H1 (cell line): ENCODE measurements at regions not wholly inside any gene's neighbourhood (a gene's known extent, or its start where the extent isn't known, plus 50 kb on each side); places are given as distances from the start of the nearest gene placed in this dataset.

Experiments used
- CTCF ChIA-PET: fragments of 300-600 bp; sonication (Branson Sonifier 250); formaldehyde crosslinking; loops from one replicate; lab custom pipeline; 2021; ENCODE audit not compliant: partially characterized antibody; lab: Charles Lee
- POLR2A ChIA-PET: fragments of 300-600 bp; sonication (Branson Sonifier 250); formaldehyde crosslinking; loops from one replicate; lab custom pipeline; 2021; ENCODE audit warnings: inconsistent platforms; ENCODE audit not compliant: partially characterized antibody; lab: Charles Lee
- DNase-seq, 2 experiments: peaks; one replicate each; pipeline versions ENCODE4 v3.0.0 to v3.0.0-alpha.2; 2010 to 2022; ENCODE audit warnings: low spot score in 2 of 2, low read depth in 1 of 2, mixed read lengths in 1 of 2
- FAIRE-seq: peaks from 2 replicates; lab custom pipeline; 2011; peaks lifted over from hg19 to GRCh38; lab: Jason Lieb, UNC
- H2AFZ ChIP-seq: 2 replicates; pipeline ENCODE4 v1.8.1; 2012; ENCODE audit warnings: low read length, inconsistent platforms
- H2AK5ac ChIP-seq: 2 replicates; pipeline ENCODE4 v1.6.1; 2013; ENCODE audit warnings: low read depth, low read length
- H2BK120ac ChIP-seq: replicated peaks from 2 replicates; pipeline ENCODE3; 2013; ENCODE audit warnings: low read depth, low read length, inconsistent platforms
- H2BK12ac ChIP-seq: 2 replicates; pipeline ENCODE4 v1.6.1; 2013; ENCODE audit warnings: low read depth, low read length
- H2BK15ac ChIP-seq: 2 replicates; pipeline ENCODE4 v1.6.1; 2013; ENCODE audit warnings: low read length
- H2BK20ac ChIP-seq: 2 replicates; pipeline ENCODE4 v1.6.1; 2013; ENCODE audit warnings: low read length
- H2BK5ac ChIP-seq: 2 replicates; pipeline ENCODE4 v1.6.1; 2013; ENCODE audit warnings: low read depth, low read length
- H3K14ac ChIP-seq: 2 replicates; pipeline ENCODE4 v1.6.1; 2013; ENCODE audit warnings: inconsistent platforms; ENCODE audit not compliant: insufficient read length
- H3K18ac ChIP-seq: 2 replicates; pipeline ENCODE4 v1.6.1; 2013; ENCODE audit warnings: low read length; ENCODE audit errors: extremely low read depth
- H3K23ac ChIP-seq: 2 replicates; pipeline ENCODE4 v1.6.1; 2013; ENCODE audit warnings: inconsistent platforms; ENCODE audit not compliant: insufficient read length
- H3K23me2 ChIP-seq: 2 replicates; pipeline ENCODE4 v1.6.1; 2013; ENCODE audit warnings: low read depth, low read length
- H3K27ac ChIP-seq: 2 replicates; pipeline ENCODE4 v1.6.1; 2011; ENCODE audit warnings: low read depth, low read length, inconsistent platforms
- H3K27me3 ChIP-seq, 4 experiments: replicated peaks in 1 of 4; 1 replicate in 1 of 4; 2 replicates in 3 of 4; pipeline versions ENCODE4 v1.6.1 to v1.8.1; 2011 to 2013; ENCODE audit warnings: low read length in 3 of 4, mild to moderate bottlenecking in 3 of 4, inconsistent platforms in 2 of 4, mixed read lengths in 2 of 4, moderate library complexity in 1 of 4; ENCODE audit not compliant: control insufficient read depth in 3 of 4, insufficient read depth in 3 of 4; ENCODE audit errors: extremely low read depth in 1 of 4
- H3K36me3 ChIP-seq, 4 experiments: 2 replicates each; pipeline versions ENCODE4 v1.6.1 to v1.8.1; 2011 to 2013; ENCODE audit warnings: mild to moderate bottlenecking in 4 of 4, low read length in 3 of 4, moderate library complexity in 2 of 4, control low read depth in 1 of 4, inconsistent platforms in 1 of 4; ENCODE audit not compliant: insufficient read depth in 4 of 4, control insufficient read depth in 2 of 4
- H3K4ac ChIP-seq: replicated peaks from 2 replicates; pipeline ENCODE3; 2013; ENCODE audit warnings: low read length, low read depth, mixed read lengths, inconsistent platforms; ENCODE audit not compliant: insufficient read length
- H3K4me1 ChIP-seq, 4 experiments: replicated peaks in 1 of 4; 1 replicate in 1 of 4; 2 replicates in 3 of 4; pipeline versions ENCODE4 v1.6.1 to v1.8.1; 2011 to 2013; ENCODE audit warnings: low read length in 3 of 4, inconsistent platforms in 2 of 4, mixed read lengths in 1 of 4; ENCODE audit not compliant: insufficient read depth in 4 of 4, control insufficient read depth in 3 of 4
- H3K4me2 ChIP-seq, 2 experiments: 2 replicates each; pipeline versions ENCODE4 v1.6.1 to v1.8.1; 2011 to 2013; ENCODE audit warnings: low read depth in 2 of 2, low read length in 2 of 2, control low read depth in 1 of 2, inconsistent platforms in 1 of 2, mild to moderate bottlenecking in 1 of 2; ENCODE audit not compliant: insufficient read depth in 1 of 2
- H3K4me3 ChIP-seq, 4 experiments: fragments of 200-600, 300-600 bp in 1 of 4; sonication (generic), shearing (Covaris generic), sonication (Bioruptor Twin) in 1 of 4; 2 replicates each; pipeline versions ENCODE4 v1.5.1 to v1.8.1; 2011 to 2016; ENCODE audit warnings: low read length in 4 of 4, low read depth in 3 of 4, control low read depth in 2 of 4, inconsistent platforms in 2 of 4, mild to moderate bottlenecking in 2 of 4, mixed read lengths in 1 of 4, moderate library complexity in 1 of 4; ENCODE audit not compliant: insufficient read depth in 2 of 4; ENCODE audit errors: extremely low read depth in 1 of 4
- H3K56ac ChIP-seq: replicated peaks from 2 replicates; pipeline ENCODE3; 2013; ENCODE audit warnings: low read depth, mild to moderate bottlenecking, mixed read lengths, low read length, inconsistent platforms; ENCODE audit not compliant: insufficient read length
- H3K79me1 ChIP-seq: 2 replicates; pipeline ENCODE4 v1.6.1; 2013; ENCODE audit warnings: low read depth, low read length, control low read depth
- H3K79me2 ChIP-seq, 2 experiments: 2 replicates each; pipeline versions ENCODE4 v1.6.1 to v1.8.1; 2012 to 2013; ENCODE audit warnings: low read length in 2 of 2, mild to moderate bottlenecking in 2 of 2, inconsistent platforms in 1 of 2; ENCODE audit not compliant: insufficient read depth in 2 of 2, control insufficient read depth in 1 of 2
- H3K9ac ChIP-seq, 4 experiments: replicated peaks in 1 of 4; 1 replicate in 1 of 4; 2 replicates in 3 of 4; pipeline versions ENCODE4 v1.6.1 to v1.8.1; 2011 to 2013; ENCODE audit warnings: low read depth in 3 of 4, low read length in 3 of 4, control low read depth in 2 of 4, mild to moderate bottlenecking in 2 of 4, moderate library complexity in 2 of 4, inconsistent platforms in 1 of 4; ENCODE audit errors: extremely low read depth in 1 of 4
- H3K9me3 ChIP-seq, 2 experiments: 2 replicates each; pipeline versions ENCODE4 v1.6.1 to v1.8.1; 2012 to 2013; ENCODE audit warnings: mild to moderate bottlenecking in 2 of 2, moderate library complexity in 2 of 2, control low read depth in 1 of 2, inconsistent platforms in 1 of 2, low read depth in 1 of 2, low read length in 1 of 2, mixed read lengths in 1 of 2; ENCODE audit not compliant: insufficient read depth in 2 of 2
- H4K20me1 ChIP-seq, 2 experiments: replicated peaks in 1 of 2; 2 replicates each; pipeline versions ENCODE3 to v1.8.1; 2011 to 2013; ENCODE audit warnings: inconsistent platforms in 2 of 2, low read length in 2 of 2, mild to moderate bottlenecking in 1 of 2; ENCODE audit not compliant: insufficient read depth in 2 of 2, control insufficient read depth in 1 of 2
- H4K5ac ChIP-seq: 2 replicates; pipeline ENCODE4 v1.6.1; 2013; ENCODE audit warnings: low read length, low read depth, mixed read lengths, inconsistent platforms; ENCODE audit not compliant: insufficient read length
- H4K8ac ChIP-seq: 2 replicates; pipeline ENCODE4 v1.8.0; 2013; ENCODE audit warnings: mild to moderate bottlenecking, moderate library complexity, low read length, inconsistent platforms; ENCODE audit not compliant: insufficient read depth; ENCODE audit errors: extremely low read depth
- H4K91ac ChIP-seq: replicated peaks from 2 replicates; pipeline ENCODE3; 2013; ENCODE audit warnings: low read length, mixed read lengths, inconsistent platforms; ENCODE audit not compliant: insufficient read length
- CBX8 ChIP-seq: fragments of 300-800, 300-1000 bp; sonication (generic); IDR thresholded peaks from 2 replicates; pipeline ENCODE4 v1.7.1; 2016; ENCODE audit warnings: low read depth, low read length, borderline replicate concordance
- HDAC6 ChIP-seq: IDR thresholded peaks from one replicate; pipeline ENCODE4 v1.7.1; 2012; ENCODE audit warnings: low read depth, mild to moderate bottlenecking, inconsistent platforms, low read length, moderate library complexity
- KDM4A ChIP-seq: IDR thresholded peaks from one replicate; pipeline ENCODE4 v1.7.1; 2012; ENCODE audit warnings: low read depth, mild to moderate bottlenecking, moderate library complexity, low read length, inconsistent platforms; ENCODE audit not compliant: severe bottlenecking
- MAFK ChIP-seq: IDR thresholded peaks from 2 replicates; pipeline ENCODE4 v1.6.1; 2012; ENCODE audit warnings: low read depth, mild to moderate bottlenecking, improper control_type of control experiment, low read length
- POU5F1 ChIP-seq: IDR thresholded peaks from 2 replicates; pipeline ENCODE4 v1.6.1; 2011; ENCODE audit warnings: low read depth, mild to moderate bottlenecking, low read length, moderate library complexity
- RAD21 ChIP-seq, 2 experiments: IDR thresholded peaks in 1 of 2; conservative IDR thresholded peaks in 1 of 2; 2 replicates each; pipeline ENCODE4 v1.6.1; 2011; ENCODE audit warnings: low read depth in 2 of 2, low read length in 2 of 2, improper control_type of control experiment in 1 of 2, inconsistent platforms in 1 of 2, mild to moderate bottlenecking in 1 of 2, moderate library complexity in 1 of 2
- RFX5 ChIP-seq: IDR thresholded peaks from 2 replicates; pipeline ENCODE4 v1.6.1; 2011; ENCODE audit warnings: low read depth, low read length, improper control_type of control experiment, borderline replicate concordance
- RNF2 ChIP-seq: fragments of 200-900, 300-1000 bp; sonication (generic); IDR thresholded peaks from 2 replicates; pipeline ENCODE4 v1.7.1; 2016; ENCODE audit warnings: borderline replicate concordance, low read depth, mild to moderate bottlenecking, antibody characterized with exemption, low read length; ENCODE audit not compliant: poor library complexity, severe bottlenecking; ENCODE audit errors: missing control alignments
- RXRA ChIP-seq: IDR thresholded peaks from 2 replicates; pipeline ENCODE4 v1.6.1; 2011; ENCODE audit warnings: low read depth, mild to moderate bottlenecking, low read length, moderate library complexity; ENCODE audit not compliant: insufficient read depth
- SAP30 ChIP-seq: fragments of 300-600 bp; sonication (generic); IDR thresholded peaks from 2 replicates; pipeline ENCODE4 v1.7.1; 2012; ENCODE audit warnings: low read length, moderate library complexity, mild to moderate bottlenecking, inconsistent platforms; ENCODE audit not compliant: insufficient read depth, insufficient replicate concordance
- SIN3A ChIP-seq, 2 experiments: IDR thresholded peaks in 1 of 2; conservative IDR thresholded peaks in 1 of 2; 2 replicates each; pipeline ENCODE4 v1.6.1; 2011 to 2012; ENCODE audit warnings: low read length in 2 of 2, improper control_type of control experiment in 1 of 2, low read depth in 1 of 2, mild to moderate bottlenecking in 1 of 2
- SIRT6 ChIP-seq: IDR thresholded peaks from one replicate; pipeline ENCODE4 v1.7.1; 2012; ENCODE audit warnings: low read length, inconsistent platforms
- SIX5 ChIP-seq: IDR thresholded peaks from 2 replicates; pipeline ENCODE4 v1.6.1; 2011; ENCODE audit warnings: mild to moderate bottlenecking, low read depth, low read length
- SP2 ChIP-seq: IDR thresholded peaks from 2 replicates; pipeline ENCODE4 v1.6.1; 2012; ENCODE audit warnings: mild to moderate bottlenecking, low read length, inconsistent platforms
- WGBS, 2 experiments: shearing (Covaris generic) in 1 of 2; methylation state at CpG; one replicate each; pipeline versions ENCODE4 v1.1.6 to v1.1.7; 2013 to 2015; ENCODE audit warnings: low lambda C conversion rate in 2 of 2, mixed read lengths in 2 of 2, inconsistent platforms in 1 of 2, low coverage in 1 of 2, missing lambda C conversion rate in 1 of 2; ENCODE audit not compliant: insufficient replicate concordance in 2 of 2, insufficient coverage in 1 of 2, insufficient read length in 1 of 2; ENCODE audit errors: extremely low coverage in 1 of 2, missing lambda C conversion rate in 1 of 2; 5-methylcytosine and 5-hydroxymethylcytosine counted together

DNA sequence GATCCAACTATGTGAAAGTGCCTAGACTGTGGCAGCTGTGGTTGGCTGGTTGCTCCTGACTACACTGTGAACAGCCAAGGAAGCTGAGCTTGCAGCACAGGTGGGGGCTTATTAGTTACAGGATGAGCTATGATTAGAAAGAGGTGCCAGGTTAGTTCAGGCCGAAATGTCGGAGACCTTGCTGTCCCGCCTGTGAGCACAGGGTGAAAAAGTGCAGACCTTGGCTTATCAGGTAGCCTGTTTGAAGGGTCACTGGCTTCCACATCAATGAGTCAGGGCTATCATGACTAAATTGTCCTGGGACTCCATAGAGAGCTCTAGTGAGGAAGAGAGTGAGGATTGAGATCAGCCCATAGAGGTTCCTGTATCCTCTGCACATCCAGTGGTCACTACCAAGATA, 114.3 kb upstream of the PLPPR1 start:
- H2BK20ac ChIP-seq, result no peak overlapping the region
- H3K36me3 ChIP-seq, result no peaks in the 10 kb centered on the region
- H4K8ac ChIP-seq, result no peak overlapping the region
- 0 out of 7 replicates have a peak, but pooled peaks cover 0 to 2% (median 0%) of the 10 kb centered on the region in 4 experiments for H3K4me1 ChIP-seq
- H3K4ac ChIP-seq, result no peak overlapping the region
- no peak overlapping the region for H3K23ac ChIP-seq
- H3K23me2 ChIP-seq, result no peaks in the 10 kb centered on the region
- no peak overlapping the region for H2BK120ac ChIP-seq
- H4K91ac ChIP-seq, result no peak overlapping the region
- H2AK5ac ChIP-seq, result no peak overlapping the region
- H3K9me3 ChIP-seq, result no peaks in the 10 kb centered on the region
- no peak overlapping the region for H2BK15ac ChIP-seq
- H4K20me1 ChIP-seq, result no peaks in the 10 kb centered on the region
- H4K5ac ChIP-seq, result no peak overlapping the region
- no peak overlapping the region for H3K18ac ChIP-seq
- ChIA-PET POLR2A (no interaction called here), CTCF (interaction anchor here (0.9 to 1.3 kb wide), 2 partner anchors 100 to 398 kb away, joined by 3 read pairs; no protein-coding TSS in a partner anchor)
- 91% methylated on average over 3 of the region's 3 CpGs; no CpG with 5 or more reads in 1 of the 2 experiments for WGBS, 2 experiments
- no peak overlapping the region for H3K56ac ChIP-seq
- no peak overlapping the region for H3K9ac ChIP-seq
- H2BK5ac ChIP-seq, result no peak overlapping the region
- H3K4me3 ChIP-seq, result no peak overlapping the region
- no peaks in the 10 kb centered on the region for H3K79me1 ChIP-seq
- DNase-seq (no peak), FAIRE-seq (no peak)
- H3K14ac ChIP-seq, result no peak overlapping the region
- no peak overlapping the region for H3K27ac ChIP-seq
- no peaks in the 10 kb centered on the region for H3K27me3 ChIP-seq
- H3K79me2 ChIP-seq, result no peaks in the 10 kb centered on the region
- H3K4me2 ChIP-seq, result no peak overlapping the region
- H2BK12ac ChIP-seq, result no peak overlapping the region
- no peak overlapping the region for H2AFZ ChIP-seq
- TF ChIP-seq MAFK (no peak), RAD21 (IDR thresholded peaks at IDR 0.05 in 1 of 2, conservative IDR thresholded peaks at IDR 0.05 in 1 of 2; ENCODE audit: low read depth in 2 of 2, low read length in 2 of 2) (no peak), SP2 (no peak), HDAC6 (no peak), SAP30 (no peak), RNF2 (no peak), CBX8 (no peak), SIX5 (no peak), RXRA (no peak), SIRT6 (no peak), RFX5 (no peak), KDM4A (no peak), POU5F1 (no peak), SIN3A (conservative IDR thresholded peaks at IDR 0.05 in 1 of 2, IDR thresholded peaks at IDR 0.05 in 1 of 2; ENCODE audit: low read depth in 1 of 2, low read length in 2 of 2) (no peak)
